NT2/D1 (cell line): ENCODE measurements at regions not wholly inside any gene's neighbourhood (a gene's known extent, or its start where the extent isn't known, plus 50 kb on each side); places are given as distances from the start of the nearest gene placed in this dataset.

Experiments
- DNase-seq: peaks from one replicate; pipeline ENCODE4 v3.0.0-alpha.2; 2011; ENCODE audit warnings: low read depth, low spot score
- H3K27me3 ChIP-seq: 2 replicates; pipeline ENCODE4 v1.6.0; 2011; ENCODE audit warnings: mild to moderate bottlenecking; ENCODE audit not compliant: insufficient read length, insufficient read depth
- H3K36me3 ChIP-seq: 2 replicates; pipeline ENCODE4 v1.6.1; 2011; ENCODE audit warnings: mild to moderate bottlenecking, low read length, mixed read lengths; ENCODE audit not compliant: insufficient read depth, insufficient read length
- H3K4me1 ChIP-seq: 2 replicates; pipeline ENCODE4 v1.5.1; 2011; ENCODE audit not compliant: insufficient read depth, insufficient read length
- H3K4me3 ChIP-seq: 2 replicates; pipeline ENCODE4 v1.5.1; 2011; ENCODE audit warnings: low read depth; ENCODE audit not compliant: insufficient read length
- H3K9ac ChIP-seq: 2 replicates; pipeline ENCODE4 v1.6.0; 2011; ENCODE audit warnings: low read depth; ENCODE audit not compliant: insufficient read length
- H3K9me3 ChIP-seq: 2 replicates; pipeline ENCODE4 v1.5.1; 2011; ENCODE audit warnings: mild to moderate bottlenecking, low read length; ENCODE audit not compliant: insufficient read depth
- SUZ12 ChIP-seq: IDR thresholded peaks from 2 replicates; pipeline ENCODE4 v1.6.1; 2011; ENCODE audit not compliant: insufficient read length, insufficient read depth; ENCODE audit errors: extremely low read depth
- YY1 ChIP-seq: IDR thresholded peaks from 2 replicates; pipeline ENCODE4 v1.6.1; 2011; ENCODE audit not compliant: insufficient read length, insufficient read depth
- ZNF274 ChIP-seq: IDR thresholded peaks from 2 replicates; pipeline ENCODE4 v1.6.1; 2011; ENCODE audit warnings: mild to moderate bottlenecking, low read depth, low read length

DNA sequence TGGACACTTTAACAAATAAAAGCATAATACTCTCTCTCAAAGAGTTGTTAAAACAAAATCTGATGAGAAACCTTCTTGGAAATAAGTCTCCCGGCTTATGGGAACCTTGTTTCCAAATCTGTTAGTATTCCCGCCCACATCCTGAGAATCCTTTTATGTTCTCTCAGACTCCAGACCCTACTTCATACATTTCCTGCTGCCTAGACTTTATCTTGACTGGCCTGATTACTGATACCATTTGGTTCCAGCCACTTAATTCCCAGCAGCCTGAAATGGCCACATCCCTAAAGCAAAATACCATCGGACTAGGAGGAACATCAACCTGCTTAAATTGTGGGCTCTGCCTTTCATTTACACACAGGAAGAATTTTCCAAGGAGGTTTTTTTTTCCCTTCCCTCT lies 79.1 kb upstream of the CYP1B1 start:
- Histone ChIP-seq H3K4me3 (no peak overlapping the region), H3K27me3 (no peaks in the 10 kb centered on the region), H3K36me3 (no peaks in the 10 kb centered on the region), H3K9ac (no peak overlapping the region), H3K4me1 (no peaks in the 10 kb centered on the region), H3K9me3 (no peaks in the 10 kb centered on the region; the same call in 1 of the 2 replicates)
- no peak for TF ChIP-seq YY1
- TF ChIP-seq SUZ12 = no peak
- no peak for TF ChIP-seq ZNF274
- no peak for DNase-seq

DNA sequence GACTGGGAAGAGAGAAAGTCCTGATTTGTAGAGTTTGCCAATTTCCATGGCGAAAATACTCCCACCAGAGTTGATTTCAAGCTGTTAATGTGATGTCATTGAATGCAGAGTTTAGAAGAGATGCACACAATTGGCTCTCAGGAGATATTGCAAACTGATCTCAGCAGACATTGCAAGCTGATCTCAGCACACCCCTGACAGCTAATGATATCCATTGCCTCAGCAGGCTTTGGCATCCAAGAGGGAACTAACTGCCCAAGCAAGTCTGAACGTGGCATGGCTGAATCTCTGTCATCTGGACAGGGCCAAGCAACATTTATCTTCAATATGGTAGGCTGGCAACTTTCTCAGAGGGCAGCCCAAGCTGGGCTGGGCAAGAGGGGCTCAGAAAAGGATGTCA lies 78.4 kb upstream of the CYP1B1 start:
- DNase-seq = no peak
- Histone ChIP-seq H3K9ac (no peak overlapping the region), H3K27me3 (no peaks in the 10 kb centered on the region), H3K4me1 (no peaks in the 10 kb centered on the region), H3K4me3 (no peak overlapping the region), H3K36me3 (no peaks in the 10 kb centered on the region), H3K9me3 (no peaks in the 10 kb centered on the region; the same call in 1 of the 2 replicates)
- no peak for TF ChIP-seq SUZ12
- TF ChIP-seq ZNF274 = no peak
- no peak for TF ChIP-seq YY1

GRCh38 chr2:38153476-38154135 lies 77.7 kb upstream of the CYP1B1 start:
- DNase-seq = no peak
- Histone ChIP-seq H3K36me3 (no peaks in the 10 kb centered on the region), H3K4me3 (no peak overlapping the region), H3K9me3 (no peaks in the 10 kb centered on the region; the same call in 1 of the 2 replicates), H3K27me3 (no peaks in the 10 kb centered on the region), H3K9ac (no peak overlapping the region), H3K4me1 (no peaks in the 10 kb centered on the region)
- TF ChIP-seq YY1 = no peak
- no peak for TF ChIP-seq SUZ12
- TF ChIP-seq ZNF274 = no peak

- DNase-seq = no peak
- no peak overlapping the region for H3K9ac ChIP-seq
- no peaks in the 10 kb centered on the region; the same call in 1 of the 2 replicates for H3K9me3 ChIP-seq
- no peak overlapping the region for H3K4me3 ChIP-seq
- H3K36me3 ChIP-seq = no peaks in the 10 kb centered on the region
- no peaks in the 10 kb centered on the region for H3K27me3 ChIP-seq
- TF ChIP-seq SUZ12 (no peak), ZNF274 (no peak), YY1 (no peak)
- H3K4me1 ChIP-seq = no peaks in the 10 kb centered on the region
Observed at GRCh38 chr2:38152913-38153312, 77.0 kb upstream of the CYP1B1 start.

DNA sequence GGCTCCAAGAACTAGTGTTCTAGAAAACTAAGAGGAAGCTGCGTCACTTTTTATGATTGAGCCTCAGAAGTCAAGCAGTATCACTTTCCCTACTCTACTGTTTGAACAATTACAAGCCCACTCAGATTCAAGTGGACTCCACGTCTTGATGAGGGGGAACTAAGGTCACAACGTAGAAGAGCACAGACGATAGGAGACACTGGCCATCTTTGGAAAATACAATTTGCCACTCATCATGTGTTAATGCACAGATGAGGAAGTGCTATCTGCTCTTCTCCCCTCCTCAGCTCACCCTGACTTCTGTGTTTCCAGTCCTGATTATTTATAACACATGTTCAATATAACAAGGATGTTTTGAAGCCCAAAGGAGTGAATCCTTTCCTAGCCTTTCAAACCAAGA lies 76.1 kb upstream of the CYP1B1 start:
- no peaks in the 10 kb centered on the region for H3K36me3 ChIP-seq
- no peak overlapping the region for H3K9ac ChIP-seq
- H3K9me3 ChIP-seq = no peaks in the 10 kb centered on the region; the same call in 1 of the 2 replicates
- no peaks in the 10 kb centered on the region for H3K4me1 ChIP-seq
- H3K27me3 ChIP-seq = no peaks in the 10 kb centered on the region
- no peak for DNase-seq
- no peak for TF ChIP-seq YY1
- no peak for TF ChIP-seq SUZ12
- TF ChIP-seq ZNF274 = no peak
- H3K4me3 ChIP-seq = no peak overlapping the region

- H3K27me3 ChIP-seq = no peaks in the 10 kb centered on the region
- TF ChIP-seq ZNF274 (no peak), SUZ12 (no peak)
- no peaks in the 10 kb centered on the region for H3K4me1 ChIP-seq
- no peak overlapping the region for H3K9ac ChIP-seq
- peaks cover 11% of the 10 kb centered on the region; the same call in 1 of the 2 replicates for H3K9me3 ChIP-seq
- DNase-seq = no peak
- no peaks in the 10 kb centered on the region for H3K36me3 ChIP-seq
- H3K4me3 ChIP-seq = no peak overlapping the region
Observed at GRCh38 chr2:38149531-38149930, 73.6 kb upstream of the CYP1B1 start.

GRCh38 chr2:38148501-38148900 lies 72.5 kb upstream of the CYP1B1 start:
- H3K9me3 ChIP-seq = peaks cover 21% of the 10 kb centered on the region
- H3K27me3 ChIP-seq = no peaks in the 10 kb centered on the region
- H3K36me3 ChIP-seq = no peaks in the 10 kb centered on the region
- H3K4me3 ChIP-seq = no peak overlapping the region
- TF ChIP-seq YY1 (no peak), ZNF274 (no peak)
- DNase-seq = no peak
- H3K4me1 ChIP-seq = no peaks in the 10 kb centered on the region
- no peak overlapping the region for H3K9ac ChIP-seq
